OCI-LY1 (cell line): ENCODE measurements at regions not wholly inside any gene's neighbourhood (a gene's known extent, or its start where the extent isn't known, plus 50 kb on each side); places are given as distances from the start of the nearest gene placed in this dataset.

Experiments used
- H2AFZ ChIP-seq: fragments of 200-600 bp; sonication (generic), shearing (Covaris generic); 2 replicates; pipeline ENCODE4 v1.6.0; 2014; ENCODE audit warnings: antibody characterized with exemption, mild to moderate bottlenecking, low read length
- H3F3A ChIP-seq: fragments of 200-600 bp; sonication (generic), shearing (Covaris generic); 2 replicates; pipeline ENCODE4 v1.6.0; 2014; ENCODE audit warnings: mild to moderate bottlenecking, antibody characterized with exemption, low read length, moderate library complexity; ENCODE audit not compliant: insufficient read depth
- H3K27ac ChIP-seq: fragments of 200-600 bp; sonication (generic); 2 replicates; pipeline ENCODE4 v1.5.1; 2014; ENCODE audit warnings: low read length, mixed run types, mild to moderate bottlenecking, low read depth; ENCODE audit not compliant: poor library complexity, severe bottlenecking
- H3K27me3 ChIP-seq: fragments of 200-600 bp; sonication (generic); 2 replicates; pipeline ENCODE4 v1.6.0; 2014; ENCODE audit warnings: antibody characterized with exemption, mild to moderate bottlenecking, low read length, moderate library complexity; ENCODE audit not compliant: insufficient read depth
- H3K36me3 ChIP-seq: fragments of 200-600 bp; sonication (generic); 2 replicates; pipeline ENCODE4 v1.6.1; 2014; ENCODE audit warnings: mild to moderate bottlenecking, antibody characterized with exemption, low read length, moderate library complexity, mixed read lengths; ENCODE audit not compliant: insufficient read depth
- H3K4me1 ChIP-seq: fragments of 200-600 bp; sonication (generic); 2 replicates; pipeline ENCODE4 v1.5.1; 2014; ENCODE audit warnings: mild to moderate bottlenecking, low read length, moderate library complexity; ENCODE audit not compliant: insufficient read depth, severe bottlenecking
- H3K4me2 ChIP-seq: fragments of 200-600 bp; sonication (generic), shearing (Covaris generic); 2 replicates; pipeline ENCODE4 v1.6.1; 2014; ENCODE audit warnings: low read length
- H3K4me3 ChIP-seq: fragments of 200-600 bp; sonication (generic); 2 replicates; pipeline ENCODE4 v1.5.1; 2014; ENCODE audit warnings: low read length, low read depth, mild to moderate bottlenecking, mixed read lengths; ENCODE audit not compliant: poor library complexity, severe bottlenecking
- H3K79me2 ChIP-seq: fragments of 200-600 bp; shearing (Covaris generic); 2 replicates; pipeline ENCODE4 v1.6.1; 2016; ENCODE audit warnings: mixed run types, low read length, mixed read lengths; ENCODE audit not compliant: insufficient read depth
- H3K9ac ChIP-seq: fragments of 200-600 bp; sonication (generic), shearing (Covaris generic); 2 replicates; pipeline ENCODE4 v1.6.1; 2014; ENCODE audit warnings: mild to moderate bottlenecking, low read length, mixed read lengths
- H3K9me2 ChIP-seq: fragments of 200-600 bp; sonication (generic), shearing (Covaris generic); 2 replicates; pipeline ENCODE4 v1.6.1; 2014; ENCODE audit warnings: low read depth, mild to moderate bottlenecking, low read length, mixed read lengths
- H3K9me3 ChIP-seq: fragments of 200-600 bp; shearing (Covaris generic); 2 replicates; pipeline ENCODE4 v1.6.1; 2014; ENCODE audit warnings: low read length, mixed read lengths
- H4K20me1 ChIP-seq: fragments of 200-600 bp; sonication (generic), shearing (Covaris generic); 2 replicates; pipeline ENCODE4 v1.6.0; 2016; ENCODE audit warnings: mild to moderate bottlenecking, low read length; ENCODE audit not compliant: insufficient read depth
- CTCF ChIP-seq: fragments of 200-600 bp; sonication (generic), shearing (Covaris generic); IDR thresholded peaks from 2 replicates; pipeline ENCODE4 v1.5.1; 2017; ENCODE audit warnings: mild to moderate bottlenecking, antibody characterized with exemption, low read length, moderate library complexity, mixed read lengths
- EZH2 ChIP-seq: fragments of 200-600 bp; sonication (generic), shearing (Covaris generic); IDR thresholded peaks from 2 replicates; pipeline ENCODE4 v1.8.0; 2017; ENCODE audit warnings: borderline replicate concordance, mixed run types, mild to moderate bottlenecking, antibody characterized with exemption, low read length, moderate library complexity, mixed read lengths

DNA sequence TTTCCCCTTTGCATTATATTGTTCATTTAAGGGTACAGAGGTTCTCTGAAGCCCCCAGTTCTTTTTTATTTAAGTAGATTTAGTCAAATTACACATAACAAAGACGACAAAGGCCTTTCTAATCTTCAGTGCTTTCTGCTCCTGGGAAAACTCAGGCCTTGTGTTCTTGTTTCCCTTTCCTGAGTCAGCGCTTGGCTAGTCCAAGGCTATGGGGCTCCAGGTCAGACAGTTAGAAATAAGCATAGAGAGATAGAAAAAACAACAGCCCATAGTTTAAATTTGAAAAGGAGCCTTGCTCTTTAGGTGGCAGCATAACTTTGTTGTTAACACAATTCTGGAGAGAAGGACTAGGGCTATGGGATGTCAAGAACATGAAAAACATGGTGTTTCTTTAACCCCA is 97.3 kb downstream of the PPP1R2C start:
- Histone ChIP-seq H3K79me2 (no peaks in the 10 kb centered on the region), H3K4me1 (peaks cover 24% of the 10 kb centered on the region), H4K20me1 (no peaks in the 10 kb centered on the region), H3F3A (no peaks in the 10 kb centered on the region), H3K9me3 (no peaks in the 10 kb centered on the region), H3K36me3 (no peaks in the 10 kb centered on the region), H3K4me2 (no peak overlapping the region), H3K9me2 (no peaks in the 10 kb centered on the region), H3K4me3 (no peak overlapping the region), H3K27ac (peak overlapping the region; percentile 76), H3K9ac (peak overlapping the region; percentile 54), H3K27me3 (no peaks in the 10 kb centered on the region), H2AFZ (peak overlapping the region; percentile 21; the same call in 1 of the 2 replicates)
- TF ChIP-seq EZH2 = no peak
- peak; percentile 26; the same call in 1 of the 2 replicates for TF ChIP-seq CTCF

DNA sequence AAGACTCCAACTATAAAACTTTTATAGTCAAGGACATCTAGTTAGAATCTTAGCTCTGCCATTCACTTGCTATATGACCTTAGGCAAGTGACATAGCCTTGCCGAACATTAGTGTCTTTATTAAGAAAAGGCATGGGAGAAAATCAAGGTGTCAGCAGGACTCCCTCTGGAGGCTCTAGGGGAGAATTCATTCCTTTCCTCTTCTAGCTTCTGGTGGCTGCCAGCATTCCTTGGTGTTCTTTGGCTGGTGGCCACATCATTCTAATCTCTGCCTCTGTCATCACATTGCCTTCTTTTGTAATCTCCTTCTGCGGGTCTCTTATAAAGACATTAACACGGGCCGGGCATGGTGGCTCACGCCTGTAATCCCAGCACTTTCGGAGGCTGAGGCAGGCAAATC is 99.8 kb downstream of the PPP1R2C start:
- no peaks in the 10 kb centered on the region for H3K36me3 ChIP-seq
- H3K9me3 ChIP-seq = no peaks in the 10 kb centered on the region
- no peak overlapping the region for H3K9ac ChIP-seq
- no peaks in the 10 kb centered on the region for H4K20me1 ChIP-seq
- H2AFZ ChIP-seq = no peak overlapping the region
- no peak overlapping the region for H3K27ac ChIP-seq
- no peaks in the 10 kb centered on the region for H3K27me3 ChIP-seq
- H3K4me2 ChIP-seq = no peak overlapping the region
- H3K79me2 ChIP-seq = no peaks in the 10 kb centered on the region
- H3K4me1 ChIP-seq = peaks cover 24% of the 10 kb centered on the region
- no peaks in the 10 kb centered on the region for H3K9me2 ChIP-seq
- TF ChIP-seq EZH2 (no peak), CTCF (peak; percentile 18; the same call in 1 of the 2 replicates)
- H3F3A ChIP-seq = no peaks in the 10 kb centered on the region
- H3K4me3 ChIP-seq = no peak overlapping the region

GRCh38 chrX:42673301-42673810 is 104.6 kb downstream of the PPP1R2C start:
- no peaks in the 10 kb centered on the region for H3K79me2 ChIP-seq

More at GRCh38 chrX:42673301-42673810, 104.6 kb downstream of the PPP1R2C start:
- TF ChIP-seq EZH2 (no peak), CTCF (no peak)
- no peak overlapping the region for H3K27ac ChIP-seq
- H3K36me3 ChIP-seq = no peaks in the 10 kb centered on the region
- no peak overlapping the region for H3K9ac ChIP-seq
- no peaks in the 10 kb centered on the region for H3F3A ChIP-seq
- no peaks in the 10 kb centered on the region for H3K9me2 ChIP-seq
- H2AFZ ChIP-seq = no peak overlapping the region
- no peaks in the 10 kb centered on the region for H4K20me1 ChIP-seq
- no peaks in the 10 kb centered on the region for H3K27me3 ChIP-seq
- H3K4me2 ChIP-seq = no peak overlapping the region
- H3K9me3 ChIP-seq = no peaks in the 10 kb centered on the region
- no peak overlapping the region for H3K4me3 ChIP-seq
- H3K4me1 ChIP-seq = no peaks in the 10 kb centered on the region
